ENCODE measurements at regions not wholly inside any gene's neighbourhood (a gene's known extent, or its start where the extent isn't known, plus 50 kb on each side); places are given as distances from the start of the nearest gene placed in this dataset.

DNA sequence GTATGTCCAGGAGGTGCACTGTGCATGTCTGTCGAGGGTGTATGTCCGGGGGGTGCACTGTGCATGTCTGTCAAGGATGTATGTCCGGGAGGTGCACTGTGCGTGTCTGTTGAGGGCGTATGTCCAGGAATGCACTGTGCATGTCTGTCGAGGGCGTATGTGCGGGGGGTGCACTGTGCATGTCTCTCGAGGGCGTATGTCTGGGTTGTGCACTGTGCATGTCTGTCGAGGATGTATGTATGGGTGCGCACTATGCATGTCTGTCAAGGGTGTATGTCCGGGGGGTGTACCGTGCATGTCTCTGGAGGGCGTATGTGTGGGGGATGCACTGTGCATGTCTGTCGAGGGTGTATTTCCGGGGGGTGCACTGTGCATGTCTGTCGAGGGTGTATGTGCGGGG is 249.3 kb upstream of the MYT1L start:
- H3K27me3 ChIP-seq = peaks cover 10% of the 10 kb centered on the region
- no peak for DNase-seq (ENCODE audit: low spot score in 2 of 2)
- no peaks in the 10 kb centered on the region for H3K36me3 ChIP-seq
- 83% methylated on average over 18 of the region's 19 CpGs for WGBS
- TF ChIP-seq EP300 (IDR thresholded peaks at IDR 0.05) (no peak), POLR2AphosphoS5 (IDR thresholded peaks at IDR 0.05) (no peak), POLR2A (IDR thresholded peaks at IDR 0.05) (no peak)
- TF ChIP-seq, protein P1, sequence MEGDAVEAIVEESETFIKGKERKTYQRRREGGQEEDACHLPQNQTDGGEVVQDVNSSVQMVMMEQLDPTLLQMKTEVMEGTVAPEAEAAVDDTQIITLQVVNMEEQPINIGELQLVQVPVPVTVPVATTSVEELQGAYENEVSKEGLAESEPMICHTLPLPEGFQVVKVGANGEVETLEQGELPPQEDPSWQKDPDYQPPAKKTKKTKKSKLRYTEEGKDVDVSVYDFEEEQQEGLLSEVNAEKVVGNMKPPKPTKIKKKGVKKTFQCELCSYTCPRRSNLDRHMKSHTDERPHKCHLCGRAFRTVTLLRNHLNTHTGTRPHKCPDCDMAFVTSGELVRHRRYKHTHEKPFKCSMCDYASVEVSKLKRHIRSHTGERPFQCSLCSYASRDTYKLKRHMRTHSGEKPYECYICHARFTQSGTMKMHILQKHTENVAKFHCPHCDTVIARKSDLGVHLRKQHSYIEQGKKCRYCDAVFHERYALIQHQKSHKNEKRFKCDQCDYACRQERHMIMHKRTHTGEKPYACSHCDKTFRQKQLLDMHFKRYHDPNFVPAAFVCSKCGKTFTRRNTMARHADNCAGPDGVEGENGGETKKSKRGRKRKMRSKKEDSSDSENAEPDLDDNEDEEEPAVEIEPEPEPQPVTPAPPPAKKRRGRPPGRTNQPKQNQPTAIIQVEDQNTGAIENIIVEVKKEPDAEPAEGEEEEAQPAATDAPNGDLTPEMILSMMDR (IDR thresholded peaks at IDR 0.05) = no peak
- H3K27ac ChIP-seq = no peak overlapping the region
- H3K4me1 ChIP-seq = no peaks in the 10 kb centered on the region
- H3K9me3 ChIP-seq = no peaks in the 10 kb centered on the region
- no peak overlapping the region for H3K4me3 ChIP-seq

DNA sequence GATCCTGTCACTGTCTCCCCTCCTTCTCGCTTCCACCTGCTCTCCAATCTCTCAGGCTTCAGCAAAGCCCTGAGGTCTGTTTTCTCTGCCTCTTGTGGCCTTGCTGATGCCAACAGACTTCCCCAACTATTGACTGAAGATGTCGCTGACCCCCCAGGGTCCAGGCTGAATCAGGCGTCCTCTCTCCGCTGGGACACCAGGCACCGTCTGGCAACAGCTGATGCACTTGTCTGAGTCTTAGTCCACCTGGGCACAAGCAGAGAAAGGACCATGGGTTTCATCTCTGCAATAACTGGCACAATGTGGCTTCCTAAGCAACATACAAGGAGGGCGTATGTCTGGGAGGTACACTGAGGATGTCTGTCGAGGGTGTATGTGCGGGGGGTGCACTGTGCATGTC is 248.7 kb upstream of the MYT1L start:
- TF ChIP-seq POLR2A (IDR thresholded peaks at IDR 0.05) (no peak), EP300 (IDR thresholded peaks at IDR 0.05) (no peak), POLR2AphosphoS5 (IDR thresholded peaks at IDR 0.05) (no peak)
- TF ChIP-seq, protein P1 (IDR thresholded peaks at IDR 0.05) = no peak
- no peak overlapping the region for H3K4me3 ChIP-seq
- 74% methylated on average over 8 of the region's 8 CpGs for WGBS
- no peaks in the 10 kb centered on the region for H3K4me1 ChIP-seq
- no peaks in the 10 kb centered on the region for H3K36me3 ChIP-seq
- H3K27ac ChIP-seq = no peak overlapping the region
- H3K9me3 ChIP-seq = no peaks in the 10 kb centered on the region
- no peak for DNase-seq (ENCODE audit: low spot score in 2 of 2)
- peaks cover 10% of the 10 kb centered on the region for H3K27me3 ChIP-seq

DNA sequence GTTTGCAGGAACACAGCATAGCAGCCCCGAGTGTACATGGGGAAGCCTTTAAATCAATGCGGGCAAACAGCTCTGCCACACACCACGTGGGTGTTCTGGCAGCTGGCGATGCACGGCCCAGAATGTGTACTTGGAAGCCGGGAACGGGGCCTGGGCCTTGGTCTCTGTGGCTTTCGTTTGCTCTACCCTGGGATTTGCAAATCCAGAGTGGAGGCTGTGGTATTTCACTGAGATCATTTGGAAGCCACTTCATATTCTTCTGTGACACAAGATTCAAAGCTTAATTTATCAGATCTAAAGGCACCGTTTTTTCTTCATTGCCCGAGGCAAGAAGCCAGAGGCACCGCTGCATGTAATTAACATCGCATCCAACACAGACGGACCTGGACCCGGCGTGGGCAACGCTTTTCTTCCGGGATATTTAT is 246.3 kb upstream of the MYT1L start:
- TF ChIP-seq POLR2A (IDR thresholded peaks at IDR 0.05) = no peak
- Histone ChIP-seq H3K27ac (no peak overlapping the region), H3K27me3 (peaks cover 10% of the 10 kb centered on the region), H3K36me3 (no peaks in the 10 kb centered on the region), H3K9me3 (no peaks in the 10 kb centered on the region), H3K4me1 (no peaks in the 10 kb centered on the region), H3K4me3 (no peak overlapping the region)
- 30% methylated on average over 17 of the region's 17 CpGs for WGBS
- no peak for DNase-seq (ENCODE audit: low spot score in 2 of 2)

DNA sequence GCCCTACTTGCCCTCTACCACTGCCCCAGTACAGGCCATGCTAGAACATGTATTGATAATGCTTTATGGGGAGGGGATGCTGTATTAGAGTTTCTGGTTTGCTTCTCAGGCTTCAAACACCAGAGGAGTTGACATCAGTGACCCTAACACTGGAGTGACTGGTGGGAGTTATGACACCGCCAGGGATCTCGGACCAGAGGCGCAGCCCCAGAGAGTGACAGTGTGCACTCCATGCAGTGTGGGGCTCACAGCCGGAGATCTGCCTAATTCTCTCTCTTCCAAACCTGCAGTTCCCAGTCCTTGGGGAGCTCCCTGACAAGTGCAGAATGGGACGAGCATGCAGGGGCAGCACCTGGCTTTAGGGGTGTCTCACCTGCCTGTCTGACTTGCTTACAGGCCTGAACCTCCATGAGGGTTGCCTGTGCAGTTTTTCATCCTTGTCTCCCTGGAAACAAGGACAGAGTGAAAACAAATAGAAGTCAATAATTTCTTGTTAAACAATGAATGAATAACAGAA is 244.9 kb upstream of the MYT1L start:
- WGBS = 85% methylated on average over 5 of the region's 5 CpGs
- H3K4me1 ChIP-seq = no peaks in the 10 kb centered on the region
- no peaks in the 10 kb centered on the region for H3K36me3 ChIP-seq
- H3K4me3 ChIP-seq = no peak overlapping the region
- H3K27ac ChIP-seq = no peak overlapping the region
- TF ChIP-seq EP300 (IDR thresholded peaks at IDR 0.05) (no peak), POLR2AphosphoS5 (IDR thresholded peaks at IDR 0.05) (no peak), POLR2A (IDR thresholded peaks at IDR 0.05) (no peak)
- TF ChIP-seq, protein P1 (IDR thresholded peaks at IDR 0.05) = no peak
- DNase-seq (ENCODE audit: low spot score in 2 of 2) = no peak
- no peaks in the 10 kb centered on the region for H3K9me3 ChIP-seq
- H3K27me3 ChIP-seq = peaks cover 9% of the 10 kb centered on the region

DNA sequence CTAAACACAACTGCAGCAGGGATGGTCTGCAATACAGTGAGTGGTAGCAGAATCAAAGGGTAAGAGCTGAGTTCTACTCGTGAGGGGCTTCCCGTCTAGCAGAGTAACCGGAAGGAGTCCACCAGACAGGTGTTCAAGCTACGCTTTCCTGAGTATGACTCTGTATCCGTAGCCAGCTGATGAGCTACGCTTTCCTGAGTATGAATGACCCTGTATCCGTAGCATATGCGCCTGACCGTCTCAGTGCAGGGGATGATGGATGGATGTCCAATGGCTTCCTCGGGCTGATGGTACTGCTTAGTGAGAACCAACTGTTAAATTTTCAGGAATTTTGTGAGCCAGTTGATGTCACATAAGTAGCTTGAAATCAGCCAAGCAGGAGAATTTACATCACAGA is 244.1 kb upstream of the MYT1L start:
- Histone ChIP-seq H3K27me3 (peaks cover 5% of the 10 kb centered on the region), H3K36me3 (no peaks in the 10 kb centered on the region), H3K9me3 (no peaks in the 10 kb centered on the region), H3K27ac (no peak overlapping the region), H3K4me1 (no peaks in the 10 kb centered on the region), H3K4me3 (no peak overlapping the region)
- no peak for TF ChIP-seq POLR2AphosphoS5 (IDR thresholded peaks at IDR 0.05)
- no peak for TF ChIP-seq EP300 (IDR thresholded peaks at IDR 0.05)
- no peak for TF ChIP-seq POLR2A (IDR thresholded peaks at IDR 0.05)
- TF ChIP-seq, protein P1 (IDR thresholded peaks at IDR 0.05) = no peak
- WGBS = 80% methylated on average over 10 of the region's 10 CpGs
- DNase-seq (ENCODE audit: low spot score in 2 of 2) = no peak

Measured in suprapubic skin (tissue), 4 donors.